Thyroid gland (tissue), 4 donors: ENCODE measurements at regions not wholly inside any gene's neighbourhood (a gene's known extent, or its start where the extent isn't known, plus 50 kb on each side); places are given as distances from the start of the nearest gene placed in this dataset.

Experiments used
- POLR2A ChIP-seq, 2 donors: fragments of 450-650 bp; IDR thresholded peaks; one replicate each; pipeline ENCODE4 v1.6.1; 2017; ENCODE audit warnings: antibody characterized with exemption in 2 of 2, mild to moderate bottlenecking in 2 of 2, moderate library complexity in 1 of 2
- TF ChIP-seq, protein P1 (sequence below), 6 experiments: fragments of 200-600 bp in 3 of 6; fragments of 450-650 bp in 3 of 6; sonication (generic) in 3 of 6; IDR thresholded peaks; one replicate each; pipeline ENCODE4 v1.5.1; 2016 to 2019; ENCODE audit warnings: antibody characterized with exemption in 6 of 6, mild to moderate bottlenecking in 2 of 6, inconsistent platforms in 1 of 6, moderate library complexity in 1 of 6

DNA sequence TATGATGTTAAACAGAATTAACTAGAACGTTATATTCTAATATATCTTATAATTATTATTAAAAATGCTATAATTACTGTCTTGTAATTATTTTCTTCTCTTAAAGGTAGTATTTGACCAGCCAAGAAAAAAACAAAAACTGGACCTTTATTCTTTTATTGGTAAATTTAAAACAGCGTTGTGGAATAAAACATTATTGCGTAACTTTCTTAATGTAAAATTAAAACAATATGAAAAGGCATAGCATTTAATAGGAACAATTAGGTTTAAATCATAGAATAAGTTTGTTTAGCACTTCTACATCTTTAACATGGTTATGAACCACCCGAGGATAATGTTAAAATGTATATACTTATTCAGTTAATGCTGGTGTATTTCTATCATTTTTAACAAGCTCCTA is 574.5 kb upstream of the CDH18 start:
- TF ChIP-seq, protein P1, sequence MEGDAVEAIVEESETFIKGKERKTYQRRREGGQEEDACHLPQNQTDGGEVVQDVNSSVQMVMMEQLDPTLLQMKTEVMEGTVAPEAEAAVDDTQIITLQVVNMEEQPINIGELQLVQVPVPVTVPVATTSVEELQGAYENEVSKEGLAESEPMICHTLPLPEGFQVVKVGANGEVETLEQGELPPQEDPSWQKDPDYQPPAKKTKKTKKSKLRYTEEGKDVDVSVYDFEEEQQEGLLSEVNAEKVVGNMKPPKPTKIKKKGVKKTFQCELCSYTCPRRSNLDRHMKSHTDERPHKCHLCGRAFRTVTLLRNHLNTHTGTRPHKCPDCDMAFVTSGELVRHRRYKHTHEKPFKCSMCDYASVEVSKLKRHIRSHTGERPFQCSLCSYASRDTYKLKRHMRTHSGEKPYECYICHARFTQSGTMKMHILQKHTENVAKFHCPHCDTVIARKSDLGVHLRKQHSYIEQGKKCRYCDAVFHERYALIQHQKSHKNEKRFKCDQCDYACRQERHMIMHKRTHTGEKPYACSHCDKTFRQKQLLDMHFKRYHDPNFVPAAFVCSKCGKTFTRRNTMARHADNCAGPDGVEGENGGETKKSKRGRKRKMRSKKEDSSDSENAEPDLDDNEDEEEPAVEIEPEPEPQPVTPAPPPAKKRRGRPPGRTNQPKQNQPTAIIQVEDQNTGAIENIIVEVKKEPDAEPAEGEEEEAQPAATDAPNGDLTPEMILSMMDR (IDR thresholded peaks at IDR 0.05), result no peak
- no peak for TF ChIP-seq POLR2A (IDR thresholded peaks at IDR 0.05)
